ENCODE measurements at regions not wholly inside any gene's neighbourhood (a gene's known extent, or its start where the extent isn't known, plus 50 kb on each side); places are given as distances from the start of the nearest gene placed in this dataset.

GRCh38 chr21:38148046-38148445 is 108.7 kb upstream of the KCNJ15 start:
- Histone ChIP-seq H3K9ac (no peak overlapping the region), H4K20me1 (ENCODE audit: insufficient read depth) (no peaks in the 10 kb centered on the region), H3K4me1 (ENCODE audit: low read depth, poor library complexity, severe bottlenecking) (no peaks in the 10 kb centered on the region), H3K4me3 (IDR thresholded peaks at IDR 0.05; ENCODE audit: insufficient read depth, low read depth, low read length) (no peak overlapping the region), H3K27me3 (ENCODE audit: insufficient read depth, low read depth) (no peaks in the 10 kb centered on the region), H3K36me3 (ENCODE audit: insufficient read depth) (no peaks in the 10 kb centered on the region), H2AFZ (ENCODE audit: low read depth) (no peak overlapping the region), H3K79me2 (ENCODE audit: insufficient read depth, low read depth) (no peaks in the 10 kb centered on the region), H3K4me2 (no peak overlapping the region), H3K27ac (no peak overlapping the region)
- no peak for TF ChIP-seq CTCF (conservative IDR thresholded peaks at IDR 0.05; ENCODE audit: low read depth, low read length)

- Histone ChIP-seq H3K4me3 (IDR thresholded peaks at IDR 0.05; ENCODE audit: insufficient read depth, low read depth, low read length) (no peak overlapping the region), H3K4me1 (ENCODE audit: low read depth, poor library complexity, severe bottlenecking) (no peaks in the 10 kb centered on the region), H3K79me2 (ENCODE audit: insufficient read depth, low read depth) (no peaks in the 10 kb centered on the region), H2AFZ (ENCODE audit: low read depth) (no peak overlapping the region), H4K20me1 (ENCODE audit: insufficient read depth) (no peaks in the 10 kb centered on the region), H3K36me3 (ENCODE audit: insufficient read depth) (no peaks in the 10 kb centered on the region), H3K27me3 (ENCODE audit: insufficient read depth, low read depth) (no peaks in the 10 kb centered on the region), H3K27ac (no peak overlapping the region), H3K4me2 (no peak overlapping the region), H3K9ac (no peak overlapping the region)
- TF ChIP-seq CTCF (conservative IDR thresholded peaks at IDR 0.05; ENCODE audit: low read depth, low read length) = no peak
These were observed 105.7 kb upstream of the KCNJ15 start for GRCh38 chr21:38151021-38151645.

DNA sequence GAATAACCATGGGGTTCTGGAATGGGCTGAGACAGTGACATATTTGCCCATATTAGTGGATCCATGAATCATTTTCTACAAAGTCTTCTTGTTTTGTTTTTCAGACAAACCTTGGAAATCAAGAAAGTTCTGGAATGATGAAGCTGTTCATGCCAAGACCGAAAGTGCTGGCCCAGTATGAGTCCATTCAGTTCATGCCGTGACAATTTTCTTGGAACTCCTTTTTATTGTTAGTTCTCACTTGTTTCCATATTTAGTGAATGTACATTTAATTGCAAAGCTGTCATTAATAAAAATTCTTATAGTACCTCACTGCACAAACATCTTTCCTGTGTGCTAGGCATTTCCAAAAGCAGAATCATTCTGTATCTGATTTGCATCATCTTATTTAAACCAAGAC is 100.6 kb upstream of the KCNJ15 start:
- Histone ChIP-seq H3K79me2 (ENCODE audit: insufficient read depth, low read depth) (no peaks in the 10 kb centered on the region), H3K27me3 (ENCODE audit: insufficient read depth, low read depth) (no peaks in the 10 kb centered on the region), H2AFZ (ENCODE audit: low read depth) (no peak overlapping the region), H3K36me3 (ENCODE audit: insufficient read depth) (no peaks in the 10 kb centered on the region), H3K4me3 (IDR thresholded peaks at IDR 0.05; ENCODE audit: insufficient read depth, low read depth, low read length) (no peak overlapping the region), H3K9ac (no peak overlapping the region), H3K4me2 (no peak overlapping the region), H3K4me1 (ENCODE audit: low read depth, poor library complexity, severe bottlenecking) (no peaks in the 10 kb centered on the region), H3K27ac (no peak overlapping the region), H4K20me1 (ENCODE audit: insufficient read depth) (no peaks in the 10 kb centered on the region)
- no peak for TF ChIP-seq CTCF (conservative IDR thresholded peaks at IDR 0.05; ENCODE audit: low read depth, low read length)

DNA sequence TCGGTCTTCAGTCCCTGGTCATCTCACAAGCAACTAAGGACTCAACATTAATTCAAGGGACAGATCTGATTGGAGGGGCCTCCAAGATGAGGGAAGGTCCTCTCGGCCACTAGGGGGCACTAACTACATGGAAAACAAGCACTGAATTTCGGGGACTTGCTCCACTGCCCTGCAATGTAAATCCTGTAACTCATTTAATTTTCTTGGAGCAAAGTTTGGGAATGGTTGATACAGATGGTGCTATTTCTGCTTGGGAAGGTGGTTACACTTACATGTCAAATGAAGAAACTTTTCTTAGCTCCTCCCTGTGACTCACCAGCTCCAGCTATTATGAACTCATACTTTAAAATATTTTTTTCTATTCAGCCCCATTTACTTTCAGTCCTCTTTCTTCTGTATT is 97.4 kb upstream of the KCNJ15 start:
- Histone ChIP-seq H3K4me2 (no peak overlapping the region), H3K79me2 (ENCODE audit: insufficient read depth, low read depth) (no peaks in the 10 kb centered on the region), H3K27me3 (ENCODE audit: insufficient read depth, low read depth) (no peaks in the 10 kb centered on the region), H3K36me3 (ENCODE audit: insufficient read depth) (no peaks in the 10 kb centered on the region), H2AFZ (ENCODE audit: low read depth) (no peak overlapping the region), H3K9ac (no peak overlapping the region), H3K4me3 (IDR thresholded peaks at IDR 0.05; ENCODE audit: insufficient read depth, low read depth, low read length) (no peak overlapping the region), H3K27ac (no peak overlapping the region), H3K4me1 (ENCODE audit: low read depth, poor library complexity, severe bottlenecking) (no peaks in the 10 kb centered on the region), H4K20me1 (ENCODE audit: insufficient read depth) (no peaks in the 10 kb centered on the region)
- peak; percentile 95 for TF ChIP-seq CTCF (conservative IDR thresholded peaks at IDR 0.05; ENCODE audit: low read depth, low read length)

Data from KMS-11 (cell line).